ENCODE measurements at regions not wholly inside any gene's neighbourhood (a gene's known extent, or its start where the extent isn't known, plus 50 kb on each side); places are given as distances from the start of the nearest gene placed in this dataset.

GRCh38 chr1:59105548-59106507 lies 191.1 kb upstream of the FGGY start:
- Mint-ChIP-seq H3K9me3 (peaks cover 0 to 6% (median 0%) of the 10 kb centered on the region in 11 donors), H3K4me1 (no peaks in the 10 kb centered on the region), H3K27me3 (no peaks in the 10 kb centered on the region), H3K27ac (no peak overlapping the region), H3K4me3 (no peak overlapping the region), H3K36me3 (peaks cover 0 to 3% (median 0%) of the 10 kb centered on the region in 5 donors)
- no peaks in the 10 kb centered on the region for H3K4me1 ChIP-seq (ENCODE audit: control insufficient read depth in 2 of 2, insufficient read depth in 2 of 2, low read length in 2 of 2)
- no peaks in the 10 kb centered on the region for H3K36me3 ChIP-seq (ENCODE audit: control insufficient read depth in 2 of 3, insufficient read depth in 3 of 3, low read length in 3 of 3)
- intact Hi-C loops (cut with micrococcal nuclease): no loop called here
- no peak for DNase-seq
- H3K9me3 ChIP-seq (ENCODE audit: control insufficient read depth in 2 of 3, low read length in 3 of 3): no peaks in the 10 kb centered on the region
- CTCF ChIA-PET: no interaction called here
- ATAC-seq: no peak
- no peak overlapping the region for H3K27ac ChIP-seq (ENCODE audit: low read depth, low read length)
- POLR2A ChIA-PET: no interaction called here
- no peaks in the 10 kb centered on the region for H3K27me3 ChIP-seq (ENCODE audit: control insufficient read depth in 2 of 2, insufficient read depth in 2 of 2, low read length in 2 of 2)
- no peak overlapping the region for H3K4me3 ChIP-seq (ENCODE audit: low read length)

DNA sequence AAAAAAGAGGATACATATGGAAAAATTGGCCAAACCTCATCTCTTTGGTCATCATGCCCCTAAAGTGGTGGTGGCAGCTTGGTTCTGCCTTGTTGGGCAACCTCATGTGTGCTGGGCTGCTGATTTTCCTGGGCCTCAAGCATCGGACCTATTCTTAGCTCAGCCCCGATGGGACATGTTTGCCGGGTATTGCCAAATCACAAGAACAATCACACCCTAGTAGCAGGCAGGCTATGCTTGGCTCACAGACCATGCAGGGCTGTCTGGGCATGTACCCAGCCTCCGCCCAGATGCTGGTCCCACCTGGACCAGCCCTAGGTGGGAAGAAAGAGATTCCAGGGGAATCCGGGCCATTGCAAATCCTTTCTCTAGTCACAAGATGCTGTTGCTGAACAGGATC lies 189.4 kb upstream of the FGGY start:
- Mint-ChIP-seq H3K4me3 (no peak overlapping the region), H3K4me1 (no peaks in the 10 kb centered on the region), H3K27ac (no peak overlapping the region), H3K36me3 (no peaks in the 10 kb centered on the region), H3K9me3 (no peaks in the 10 kb centered on the region), H3K27me3 (no peaks in the 10 kb centered on the region)
- ChIA-PET CTCF (no interaction called here), POLR2A (no interaction called here)
- Histone ChIP-seq H3K36me3 (ENCODE audit: control insufficient read depth in 2 of 3, insufficient read depth in 3 of 3, low read length in 3 of 3) (no peaks in the 10 kb centered on the region), H3K4me3 (ENCODE audit: low read length) (no peak overlapping the region), H3K27ac (ENCODE audit: low read depth, low read length) (no peak overlapping the region), H3K27me3 (ENCODE audit: control insufficient read depth in 2 of 2, insufficient read depth in 2 of 2, low read length in 2 of 2) (peaks cover 0 to 4% of the 10 kb centered on the region in 2 donors), H3K9me3 (ENCODE audit: control insufficient read depth in 2 of 3, low read length in 3 of 3) (no peaks in the 10 kb centered on the region), H3K4me1 (ENCODE audit: control insufficient read depth in 2 of 2, insufficient read depth in 2 of 2, low read length in 2 of 2) (no peaks in the 10 kb centered on the region)
- ATAC-seq (no peak), DNase-seq (no peak)
- intact Hi-C loops (cut with micrococcal nuclease): no loop called here

DNA sequence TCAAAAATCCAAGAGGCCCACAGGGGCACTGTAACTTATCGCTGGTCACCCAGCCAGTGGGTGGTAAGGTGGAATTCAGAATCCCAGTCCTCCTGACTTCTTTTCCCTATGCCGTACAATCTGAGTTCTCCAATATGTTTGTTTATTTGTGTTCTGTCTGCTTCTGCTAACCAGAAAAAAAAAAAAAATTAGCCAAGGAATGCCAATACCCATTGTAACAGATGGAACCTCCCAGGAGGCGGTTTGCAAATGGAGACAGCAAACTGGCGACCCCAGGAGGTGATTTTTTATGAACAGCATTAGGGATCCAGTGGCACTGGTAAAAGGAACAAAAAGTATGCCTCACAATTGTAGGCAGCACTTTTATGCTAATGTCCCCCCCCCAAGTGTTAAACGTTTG lies 189.0 kb upstream of the FGGY start:
- no peaks in the 10 kb centered on the region for H3K4me1 Mint-ChIP-seq
- H3K36me3 Mint-ChIP-seq: no peaks in the 10 kb centered on the region
- no peak for ATAC-seq
- Histone ChIP-seq H3K4me1 (ENCODE audit: control insufficient read depth in 2 of 2, insufficient read depth in 2 of 2, low read length in 2 of 2) (no peaks in the 10 kb centered on the region), H3K27me3 (ENCODE audit: control insufficient read depth in 2 of 2, insufficient read depth in 2 of 2, low read length in 2 of 2) (peaks cover 0 to 4% of the 10 kb centered on the region in 2 donors), H3K4me3 (ENCODE audit: low read length) (no peak overlapping the region), H3K27ac (ENCODE audit: low read depth, low read length) (no peak overlapping the region), H3K36me3 (ENCODE audit: control insufficient read depth in 2 of 3, insufficient read depth in 3 of 3, low read length in 3 of 3) (no peaks in the 10 kb centered on the region), H3K9me3 (ENCODE audit: control insufficient read depth in 2 of 3, low read length in 3 of 3) (no peaks in the 10 kb centered on the region)
- no peaks in the 10 kb centered on the region for H3K9me3 Mint-ChIP-seq
- no peak for DNase-seq
- H3K27ac Mint-ChIP-seq: no peak overlapping the region
- ChIA-PET CTCF (interaction anchor here (0.8 kb wide), 1 partner anchor 71 kb away, joined by 9 read pairs; no protein-coding TSS in a partner anchor), POLR2A (no interaction called here)
- H3K4me3 Mint-ChIP-seq: no peak overlapping the region
- intact Hi-C loops (cut with micrococcal nuclease): no loop called here
- no peaks in the 10 kb centered on the region for H3K27me3 Mint-ChIP-seq

GRCh38 chr1:59108481-59109317 lies 188.2 kb upstream of the FGGY start:
- H3K36me3 Mint-ChIP-seq: no peaks in the 10 kb centered on the region
- no peak overlapping the region for H3K27ac ChIP-seq (ENCODE audit: low read depth, low read length)
- no peak for ATAC-seq
- H3K4me1 Mint-ChIP-seq: peaks cover 0 to 1% (median 0%) of the 10 kb centered on the region in 7 donors
- DNase-seq: no peak
- ChIA-PET CTCF (interaction anchor here (0.8 kb wide), 1 partner anchor 70 kb away, joined by 9 read pairs; no protein-coding TSS in a partner anchor), POLR2A (no interaction called here)
- H3K27ac Mint-ChIP-seq: peak overlapping the region in 1 of 9 donors; percentile 39
- H3K27me3 Mint-ChIP-seq: peaks cover 0 to 3% (median 0%) of the 10 kb centered on the region in 5 donors
- intact Hi-C loops (cut with micrococcal nuclease): no loop called here
- no peaks in the 10 kb centered on the region for H3K4me1 ChIP-seq (ENCODE audit: control insufficient read depth in 2 of 2, insufficient read depth in 2 of 2, low read length in 2 of 2)
- no peaks in the 10 kb centered on the region for H3K9me3 Mint-ChIP-seq
- no peak overlapping the region for H3K4me3 ChIP-seq (ENCODE audit: low read length)
- no peaks in the 10 kb centered on the region for H3K9me3 ChIP-seq (ENCODE audit: control insufficient read depth in 2 of 3, low read length in 3 of 3)
- H3K36me3 ChIP-seq (ENCODE audit: control insufficient read depth in 2 of 3, insufficient read depth in 3 of 3, low read length in 3 of 3): no peaks in the 10 kb centered on the region
- no peak overlapping the region for H3K4me3 Mint-ChIP-seq
- H3K27me3 ChIP-seq (ENCODE audit: control insufficient read depth in 2 of 2, insufficient read depth in 2 of 2, low read length in 2 of 2): peaks cover 0 to 4% of the 10 kb centered on the region in 2 donors

DNA sequence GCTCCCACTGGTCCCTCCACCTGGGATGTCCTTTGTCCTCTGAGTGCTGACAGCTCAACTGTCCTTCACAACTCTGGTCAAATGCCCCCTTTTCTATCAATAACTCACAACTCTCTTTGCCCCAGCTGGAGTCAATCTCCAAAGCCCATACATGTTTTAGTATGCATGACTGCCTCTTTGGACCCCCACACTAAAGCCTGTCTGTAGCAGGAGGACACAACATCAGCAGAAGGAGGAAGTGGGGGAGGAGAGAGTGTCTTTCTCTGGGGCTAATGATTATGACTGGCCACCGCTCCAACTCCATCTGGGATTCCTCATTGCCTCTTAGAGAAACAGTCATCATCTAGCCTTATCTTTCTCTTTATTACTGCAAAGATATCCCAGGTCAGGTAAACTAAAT lies 186.6 kb upstream of the FGGY start:
- no peak overlapping the region for H3K4me3 Mint-ChIP-seq
- H3K4me1 Mint-ChIP-seq: peaks cover 0 to 1% (median 0%) of the 10 kb centered on the region in 7 donors
- intact Hi-C loops (cut with micrococcal nuclease): no loop called here
- POLR2A ChIA-PET: no interaction called here
- Histone ChIP-seq H3K27me3 (ENCODE audit: control insufficient read depth in 2 of 2, insufficient read depth in 2 of 2, low read length in 2 of 2) (peaks cover 0 to 4% of the 10 kb centered on the region in 2 donors), H3K27ac (ENCODE audit: low read depth, low read length) (no peak overlapping the region), H3K4me1 (ENCODE audit: control insufficient read depth in 2 of 2, insufficient read depth in 2 of 2, low read length in 2 of 2) (no peaks in the 10 kb centered on the region), H3K36me3 (ENCODE audit: control insufficient read depth in 2 of 3, insufficient read depth in 3 of 3, low read length in 3 of 3) (no peaks in the 10 kb centered on the region), H3K9me3 (ENCODE audit: control insufficient read depth in 2 of 3, low read length in 3 of 3) (no peaks in the 10 kb centered on the region), H3K4me3 (ENCODE audit: low read length) (no peak overlapping the region)
- peaks cover 0 to 8% (median 0%) of the 10 kb centered on the region in 5 donors for H3K27me3 Mint-ChIP-seq
- CTCF ChIA-PET: no interaction called here
- H3K36me3 Mint-ChIP-seq: no peaks in the 10 kb centered on the region
- no peaks in the 10 kb centered on the region for H3K9me3 Mint-ChIP-seq
- no peak for DNase-seq
- H3K27ac Mint-ChIP-seq: no peak overlapping the region
- ATAC-seq: no peak

DNA sequence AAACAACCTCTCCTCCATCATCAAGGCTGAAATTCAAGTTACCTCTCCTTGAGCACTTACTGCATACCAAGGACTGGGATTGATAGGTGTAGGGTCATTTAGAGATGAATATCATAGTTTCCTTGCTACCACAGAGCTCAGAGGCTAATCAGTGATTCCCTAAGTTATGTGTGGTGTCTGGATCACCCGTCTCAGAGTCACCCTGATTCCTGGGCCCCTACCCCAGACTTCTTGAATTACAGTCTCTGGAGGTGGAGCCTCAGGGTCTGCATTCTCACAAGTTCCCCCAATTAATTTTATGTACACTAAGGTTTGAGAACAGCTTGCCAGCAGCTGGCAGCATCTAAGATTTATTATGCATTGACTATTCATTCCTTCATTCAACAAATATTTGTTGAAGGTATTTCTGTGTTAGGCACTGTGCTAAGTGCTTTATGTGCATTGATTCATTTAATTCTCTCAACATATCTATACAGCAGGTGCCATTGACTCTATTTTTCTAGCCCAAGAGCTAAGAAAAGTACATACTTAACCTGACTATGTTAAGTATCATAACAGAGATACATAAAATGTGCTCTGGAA lies 182.9 kb upstream of the FGGY start:
- Mint-ChIP-seq H3K27me3 (peaks cover 0 to 29% (median 0%) of the 10 kb centered on the region in 5 donors), H3K9me3 (peaks cover 0 to 2% (median 0%) of the 10 kb centered on the region in 11 donors), H3K4me3 (no peak overlapping the region), H3K27ac (no peak overlapping the region), H3K36me3 (no peaks in the 10 kb centered on the region), H3K4me1 (peaks cover 0 to 10% (median 4%) of the 10 kb centered on the region in 7 donors)
- DNase-seq: no peak
- H3K9me3 ChIP-seq (ENCODE audit: control insufficient read depth in 2 of 3, low read length in 3 of 3): no peaks in the 10 kb centered on the region
- peaks cover 0 to 4% of the 10 kb centered on the region in 2 donors for H3K27me3 ChIP-seq (ENCODE audit: control insufficient read depth in 2 of 2, insufficient read depth in 2 of 2, low read length in 2 of 2)
- ATAC-seq: no peak
- ChIA-PET POLR2A (no interaction called here), CTCF (no interaction called here)
- intact Hi-C loops (cut with micrococcal nuclease): no loop called here
- no peaks in the 10 kb centered on the region for H3K4me1 ChIP-seq (ENCODE audit: control insufficient read depth in 2 of 2, insufficient read depth in 2 of 2, low read length in 2 of 2)
- no peaks in the 10 kb centered on the region for H3K36me3 ChIP-seq (ENCODE audit: control insufficient read depth in 2 of 3, insufficient read depth in 3 of 3, low read length in 3 of 3)
- H3K4me3 ChIP-seq (ENCODE audit: low read length): no peak overlapping the region
- H3K27ac ChIP-seq (ENCODE audit: low read depth, low read length): no peak overlapping the region
